AG04450 (cell line): ENCODE measurements at regions not wholly inside any gene's neighbourhood (a gene's known extent, or its start where the extent isn't known, plus 50 kb on each side); places are given as distances from the start of the nearest gene placed in this dataset.

ENCODE experiments used
- CTCF ChIA-PET: fragments of 300-600, 350-600 bp; formaldehyde crosslinking; extraction: SDS; loops from one replicate; lab custom pipeline; 2022; ENCODE audit warnings: antibody characterized with exemption, inconsistent platforms; lab: Charles Lee
- POLR2A ChIA-PET: fragments of 350-600 bp; formaldehyde crosslinking; extraction: SDS; loops from one replicate; lab custom pipeline; 2021; ENCODE audit warnings: antibody characterized with exemption, inconsistent platforms; lab: Yijun Ruan, JAX
- DNase-seq: peaks from one replicate; pipeline ENCODE4 v3.0.0-alpha.2; 2011; ENCODE audit warnings: low read depth, low spot score
- H3K27ac ChIP-seq: one replicate; pipeline ENCODE4 v1.5.1; 2012; ENCODE audit warnings: low read depth, low read length, control low read depth
- H3K27me3 ChIP-seq: one replicate; pipeline ENCODE4 v1.6.0; 2012; ENCODE audit warnings: low read length; ENCODE audit not compliant: control insufficient read depth, insufficient read depth
- H3K4me3 ChIP-seq: 2 replicates; pipeline ENCODE4 v1.5.1; 2011; ENCODE audit warnings: mild to moderate bottlenecking, low read depth, low read length, control low read depth
- H3K9me3 ChIP-seq: 2 replicates; pipeline ENCODE4 v1.5.1; 2012; ENCODE audit warnings: low read length; ENCODE audit not compliant: control insufficient read depth, insufficient read depth
- TF ChIP-seq, protein P1 (sequence below): IDR thresholded peaks from 2 replicates; pipeline ENCODE4 v1.5.1; 2011; ENCODE audit warnings: low read depth, low read length, control low read depth, inconsistent platforms

DNA sequence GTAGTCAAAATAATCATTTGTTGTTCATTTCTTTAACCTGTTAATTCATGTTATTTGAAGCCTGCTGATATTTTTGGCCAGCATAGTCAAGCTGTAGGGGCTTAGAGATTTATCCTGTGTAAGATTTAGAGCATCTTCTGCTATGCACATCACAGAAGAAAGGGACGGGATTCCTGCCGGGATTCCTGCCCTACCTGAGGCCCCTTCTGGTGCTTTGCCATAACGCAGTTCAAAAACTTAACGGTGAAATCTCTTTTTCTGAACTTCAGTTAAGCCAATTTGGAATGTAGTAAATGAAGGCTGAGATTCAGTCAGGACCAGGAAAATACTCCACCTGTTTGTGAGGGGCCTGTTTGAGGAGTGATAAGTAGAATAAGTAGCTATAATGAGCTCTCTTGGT lies 50.7 kb upstream of the TMEM260 start:
- Histone ChIP-seq H3K4me3 (no peak overlapping the region), H3K9me3 (no peaks in the 10 kb centered on the region), H3K27ac (no peak overlapping the region), H3K27me3 (peaks cover 11% of the 10 kb centered on the region)
- TF ChIP-seq, protein P1, sequence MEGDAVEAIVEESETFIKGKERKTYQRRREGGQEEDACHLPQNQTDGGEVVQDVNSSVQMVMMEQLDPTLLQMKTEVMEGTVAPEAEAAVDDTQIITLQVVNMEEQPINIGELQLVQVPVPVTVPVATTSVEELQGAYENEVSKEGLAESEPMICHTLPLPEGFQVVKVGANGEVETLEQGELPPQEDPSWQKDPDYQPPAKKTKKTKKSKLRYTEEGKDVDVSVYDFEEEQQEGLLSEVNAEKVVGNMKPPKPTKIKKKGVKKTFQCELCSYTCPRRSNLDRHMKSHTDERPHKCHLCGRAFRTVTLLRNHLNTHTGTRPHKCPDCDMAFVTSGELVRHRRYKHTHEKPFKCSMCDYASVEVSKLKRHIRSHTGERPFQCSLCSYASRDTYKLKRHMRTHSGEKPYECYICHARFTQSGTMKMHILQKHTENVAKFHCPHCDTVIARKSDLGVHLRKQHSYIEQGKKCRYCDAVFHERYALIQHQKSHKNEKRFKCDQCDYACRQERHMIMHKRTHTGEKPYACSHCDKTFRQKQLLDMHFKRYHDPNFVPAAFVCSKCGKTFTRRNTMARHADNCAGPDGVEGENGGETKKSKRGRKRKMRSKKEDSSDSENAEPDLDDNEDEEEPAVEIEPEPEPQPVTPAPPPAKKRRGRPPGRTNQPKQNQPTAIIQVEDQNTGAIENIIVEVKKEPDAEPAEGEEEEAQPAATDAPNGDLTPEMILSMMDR, result no peak
- ChIA-PET CTCF (no interaction called here), POLR2A (no interaction called here)
- DNase-seq, result no peak
